ENCODE measurements at regions not wholly inside any gene's neighbourhood (a gene's known extent, or its start where the extent isn't known, plus 50 kb on each side); places are given as distances from the start of the nearest gene placed in this dataset.

DNA sequence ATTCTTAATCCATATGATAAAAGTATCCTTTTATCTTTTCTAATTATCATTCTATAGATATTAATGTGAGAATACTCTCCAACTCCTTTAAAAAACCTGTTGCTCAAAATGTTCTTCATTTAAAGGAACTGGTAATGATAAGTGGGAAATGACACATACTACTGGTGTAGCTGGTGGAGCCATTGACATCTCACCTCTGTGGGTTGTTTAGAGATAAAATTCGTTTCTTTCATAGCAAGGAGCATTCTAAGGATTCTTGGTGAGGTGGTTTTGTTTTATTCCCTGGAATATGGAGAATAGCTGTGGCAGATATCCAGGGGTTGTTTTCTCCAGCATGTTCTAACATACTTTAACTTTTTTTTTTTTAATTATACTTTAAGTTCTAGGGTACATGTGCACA is 299.8 kb upstream of the THBS1 start:
- TF ChIP-seq PRDM15 (CRISPR knock-in tag; IDR thresholded peaks at IDR 0.05) (no peak), EZH2 (conservative IDR thresholded peaks at IDR 0.05; ENCODE audit: low read depth, low read length) (no peak), POLR2A (IDR thresholded peaks at IDR 0.05; ENCODE audit: insufficient read depth in 1 of 2, low read depth in 2 of 2, low read length in 2 of 2) (no peak), FOXA1 (IDR thresholded peaks at IDR 0.05) (no peak), FOXA1 (CRISPR knock-in tag; IDR thresholded peaks at IDR 0.05) (no peak), ZNF510 (CRISPR knock-in tag; IDR thresholded peaks at IDR 0.05; ENCODE audit: low read depth) (no peak), RFX5 (IDR thresholded peaks at IDR 0.05; ENCODE audit: low read depth, low read length) (no peak), ZKSCAN1 (IDR thresholded peaks at IDR 0.05; ENCODE audit: low read length) (no peak), DNMT1 (CRISPR knock-in tag; IDR thresholded peaks at IDR 0.05) (no peak), POLR2AphosphoS5 (IDR thresholded peaks at IDR 0.05; ENCODE audit: low read depth, low read length) (no peak)
- TF ChIP-seq, protein P1, sequence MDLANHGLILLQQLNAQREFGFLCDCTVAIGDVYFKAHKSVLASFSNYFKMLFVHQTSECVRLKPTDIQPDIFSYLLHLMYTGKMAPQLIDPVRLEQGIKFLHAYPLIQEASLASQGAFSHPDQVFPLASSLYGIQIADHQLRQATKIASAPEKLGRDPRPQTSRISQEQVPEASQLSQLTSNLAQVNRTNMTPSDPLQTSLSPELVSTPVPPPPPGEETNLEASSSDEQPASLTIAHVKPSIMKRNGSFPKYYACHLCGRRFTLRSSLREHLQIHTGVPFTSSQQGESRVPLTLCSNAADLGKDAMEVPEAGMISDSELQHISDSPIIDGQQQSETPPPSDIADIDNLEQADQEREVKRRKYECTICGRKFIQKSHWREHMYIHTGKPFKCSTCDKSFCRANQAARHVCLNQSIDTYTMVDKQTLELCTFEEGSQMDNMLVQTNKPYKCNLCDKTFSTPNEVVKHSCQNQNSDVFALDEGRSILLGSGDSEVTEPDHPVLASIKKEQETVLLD (CRISPR knock-in tag; IDR thresholded peaks at IDR 0.05; ENCODE audit: low read depth) = no peak
